ENCODE measurements at regions not wholly inside any gene's neighbourhood (a gene's known extent, or its start where the extent isn't known, plus 50 kb on each side); places are given as distances from the start of the nearest gene placed in this dataset.

DNA sequence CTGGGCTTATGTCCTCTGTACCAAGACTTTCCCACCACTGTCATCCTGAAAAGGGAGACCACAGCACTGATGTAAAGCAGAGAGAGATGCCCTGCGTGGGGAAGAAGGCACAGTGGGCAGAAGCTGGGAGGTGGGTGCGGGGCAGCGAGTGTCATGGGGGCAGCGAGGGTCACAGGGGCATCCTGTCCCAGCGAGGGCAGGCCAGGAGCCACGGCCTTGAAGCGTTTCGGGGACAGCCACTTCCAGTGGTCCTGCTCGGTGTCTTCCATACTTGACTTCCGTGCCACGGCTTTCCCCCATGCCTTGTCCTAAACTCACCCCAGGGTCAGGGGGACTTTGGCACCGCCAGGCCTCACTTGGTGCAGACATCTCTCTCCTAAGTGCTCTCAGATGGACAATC lies 1121.3 kb downstream of the TBC1D22A start:
- no peak for TF ChIP-seq CTCF (IDR thresholded peaks at IDR 0.05)
- no peak for TF ChIP-seq EP300 (IDR thresholded peaks at IDR 0.05)
